Left lung (tissue), 4 donors: ENCODE measurements at regions not wholly inside any gene's neighbourhood (a gene's known extent, or its start where the extent isn't known, plus 50 kb on each side); places are given as distances from the start of the nearest gene placed in this dataset.
A peak's percentile ranks its signal among the peaks of the same experiment; 100 is the strongest.
"Not testable (repeated sequence)": the region's sequence is repeated elsewhere in the genome, so short reads cannot be mapped to it uniquely, and the experiment has no call there.

Source experiments
- ATAC-seq: fragments of 200-7000 bp; cut with Tn5 transposase; one replicate; pipeline ENCODE4 v1.9.1; 2020; ENCODE audit warnings: moderate library complexity
- DNase-seq, 4 donors: peaks; one replicate each; pipeline ENCODE4 v3.0.0-alpha.2; 2013 to 2020
- H3K27ac ChIP-seq, 2 donors: fragments of 200-600 bp; sonication (generic) in 1 of 2; one replicate each; pipeline versions ENCODE4 v1.5.0 to v1.8.0; 2020 to 2021
- H3K27me3 ChIP-seq, 2 donors: fragments of 200-600 bp; sonication (generic) in 1 of 2; one replicate each; pipeline versions ENCODE4 v1.5.0 to v1.8.0; 2020 to 2021
- H3K36me3 ChIP-seq, 2 donors: fragments of 200-600 bp; sonication (generic) in 1 of 2; one replicate each; pipeline versions ENCODE4 v1.5.0 to v1.8.0; 2020 to 2021
- H3K4me1 ChIP-seq, 2 donors: fragments of 200-600 bp; one replicate each; pipeline ENCODE4 v1.8.0; 2021
- H3K4me3 ChIP-seq, 2 donors: fragments of 200-600 bp; sonication (generic) in 1 of 2; one replicate each; pipeline versions ENCODE4 v1.5.0 to v1.8.0; 2020 to 2021; ENCODE audit warnings: mild to moderate bottlenecking in 1 of 2
- H3K9me3 ChIP-seq, 2 donors: fragments of 200-600 bp; sonication (generic) in 1 of 2; one replicate each; pipeline versions ENCODE4 v1.5.0 to v1.8.0; 2020 to 2021
- CTCF ChIP-seq, 2 donors: fragments of 200-600 bp; sonication (generic) in 1 of 2; IDR thresholded peaks; one replicate each; pipeline versions ENCODE4 v1.5.0 to v1.8.0; 2021; ENCODE audit warnings: antibody characterized with exemption in 2 of 2
- intact Hi-C, 2 donors: fragments of 100-400 bp; cut with DNase I; formaldehyde crosslinking; loops; one replicate each; pipeline versions ENCODE4 v1.11.2 to v1.14.2; 2022
- donor health status: DM: no; HTN: yes; CAD: no.
- donor health status: DM: no; HTN: no; CAD: no.

GRCh38 chr1:58059789-58060188 lies 486.7 kb downstream of the OMA1 start:
- H3K36me3 ChIP-seq, result no peaks in the 10 kb centered on the region
- no peak overlapping the region for H3K27ac ChIP-seq
- no peaks in the 10 kb centered on the region for H3K27me3 ChIP-seq
- no peak overlapping the region for H3K4me3 ChIP-seq
- TF ChIP-seq CTCF (IDR thresholded peaks at IDR 0.05), result no peak
- no peaks in the 10 kb centered on the region for H3K9me3 ChIP-seq
- ATAC-seq (no peak), DNase-seq (no peak)
- intact Hi-C loops, result no loop called here
- H3K4me1 ChIP-seq, result no peaks in the 10 kb centered on the region

- ATAC-seq, result no peak
- no peak overlapping the region for H3K4me3 ChIP-seq
- no peaks in the 10 kb centered on the region for H3K27me3 ChIP-seq
- H3K9me3 ChIP-seq, result no peaks in the 10 kb centered on the region
- H3K36me3 ChIP-seq, result no peaks in the 10 kb centered on the region
- no peaks in the 10 kb centered on the region for H3K4me1 ChIP-seq
- DNase-seq, result no peak
- TF ChIP-seq CTCF (IDR thresholded peaks at IDR 0.05), result no peak
- intact Hi-C loops, result no loop called here
- H3K27ac ChIP-seq, result no peak overlapping the region
Observed at GRCh38 chr1:58058323-58058722, 488.2 kb downstream of the OMA1 start.

GRCh38 chr1:58057826-58058225 lies 488.7 kb downstream of the OMA1 start:
- Histone ChIP-seq H3K4me3 (no peak overlapping the region), H3K36me3 (no peaks in the 10 kb centered on the region), H3K4me1 (no peaks in the 10 kb centered on the region), H3K27me3 (no peaks in the 10 kb centered on the region), H3K27ac (no peak overlapping the region), H3K9me3 (no peaks in the 10 kb centered on the region)
- intact Hi-C loops, result no loop called here
- no peak for TF ChIP-seq CTCF (IDR thresholded peaks at IDR 0.05)
- DNase-seq, result no peak
- ATAC-seq, result no peak

- intact Hi-C loops, ATAC-seq: not testable (repeated sequence)
Observed at GRCh38 chr1:58051187-58051586, 495.3 kb downstream of the OMA1 start.

GRCh38 chr1:58047265-58047858 lies 499.2 kb downstream of the OMA1 start:
- ATAC-seq, result peak; percentile 65
- intact Hi-C loops, result no loop called here
- no peaks in the 10 kb centered on the region for H3K9me3 ChIP-seq
- TF ChIP-seq CTCF (IDR thresholded peaks at IDR 0.05), result peak; percentile 55 to 62
- H3K27ac ChIP-seq, result no peak overlapping the region
- H3K4me3 ChIP-seq, result no peak overlapping the region
- H3K27me3 ChIP-seq, result no peaks in the 10 kb centered on the region
- H3K36me3 ChIP-seq, result no peaks in the 10 kb centered on the region
- no peaks in the 10 kb centered on the region for H3K4me1 ChIP-seq
- DNase-seq, result peak in 1 of 4 donors; percentile 66

More at GRCh38 chr1:58051187-58051586, 495.3 kb downstream of the OMA1 start:
- not testable (repeated sequence) for H3K27ac ChIP-seq, DNase-seq, H3K36me3 ChIP-seq, H3K27me3 ChIP-seq, H3K9me3 ChIP-seq, H3K4me3 ChIP-seq, H3K4me1 ChIP-seq

- ATAC-seq (no peak), DNase-seq (peak in 3 of 4 donors; percentile 50 to 66 (median 57))
- H3K36me3 ChIP-seq, result no peaks in the 10 kb centered on the region
- intact Hi-C loops, result no loop called here
- no peak for TF ChIP-seq CTCF (IDR thresholded peaks at IDR 0.05)
- H3K4me3 ChIP-seq, result no peak overlapping the region
- no peak overlapping the region for H3K27ac ChIP-seq
- H3K4me1 ChIP-seq, result no peaks in the 10 kb centered on the region
- no peaks in the 10 kb centered on the region for H3K27me3 ChIP-seq
- H3K9me3 ChIP-seq, result no peaks in the 10 kb centered on the region
Observed at GRCh38 chr1:58045094-58045705, 501.3 kb downstream of the OMA1 start.
